Mucosa of gallbladder (tissue), 1 donor: ENCODE measurements at regions not wholly inside any gene's neighbourhood (a gene's known extent, or its start where the extent isn't known, plus 50 kb on each side); places are given as distances from the start of the nearest gene placed in this dataset.

Experiments used
- DNase-seq: peaks from one replicate; pipeline ENCODE4 v3.0.0-alpha.2; 2020; ENCODE audit warnings: low spot score
- donor health status: DM: no; HTN: no; CAD: no.

GRCh38 chr9:26313108-26313507 is 579.5 kb downstream of the CAAP1 start:
- no peak for DNase-seq

DNA sequence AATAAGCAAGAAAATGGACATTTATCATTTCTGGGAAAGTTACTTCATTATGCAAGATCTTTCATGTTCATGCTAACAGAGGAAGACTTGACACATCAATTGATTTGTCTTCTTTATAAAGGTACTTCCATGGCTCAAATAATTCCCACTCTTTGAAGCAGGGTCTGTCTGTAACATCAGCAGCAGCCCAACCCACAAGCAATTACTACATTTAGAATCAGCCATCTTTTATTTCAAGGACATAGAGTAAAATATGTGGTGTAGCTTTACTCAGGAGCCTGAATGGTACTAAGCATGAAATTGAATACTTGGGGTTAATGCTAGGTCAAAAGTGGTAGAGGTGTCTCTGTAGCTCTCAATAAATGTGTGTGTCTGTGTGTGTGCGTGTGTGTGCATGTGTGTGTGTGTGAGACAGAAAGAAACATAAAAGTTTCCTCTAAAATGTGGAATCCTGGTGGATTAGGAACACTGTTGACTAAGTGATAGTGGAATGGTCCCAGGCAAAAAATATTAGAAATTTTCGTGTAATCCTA is 581.1 kb downstream of the CAAP1 start:
- no peak for DNase-seq

DNA sequence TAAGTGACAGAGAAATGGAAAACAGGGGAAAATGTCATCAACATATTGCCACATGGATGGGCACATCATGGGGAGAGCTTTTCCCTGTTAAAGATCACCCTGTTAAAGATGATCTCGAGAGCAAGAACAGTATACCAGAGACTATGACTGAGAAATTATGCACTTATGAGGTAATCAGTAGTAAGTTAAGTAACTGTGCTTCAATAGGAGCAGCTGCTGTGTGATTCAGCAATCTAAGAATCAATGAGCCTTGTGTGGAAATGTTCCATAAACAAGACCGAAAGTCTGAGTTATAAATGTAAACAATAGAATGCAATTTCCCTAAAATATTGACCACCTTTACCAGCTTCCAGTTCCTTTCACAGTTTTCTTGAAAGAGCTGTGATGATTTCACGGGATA is 582.3 kb downstream of the CAAP1 start:
- DNase-seq = no peak

- DNase-seq = no peak
Observed at GRCh38 chr9:26308328-26308727, 584.3 kb downstream of the CAAP1 start.

DNA sequence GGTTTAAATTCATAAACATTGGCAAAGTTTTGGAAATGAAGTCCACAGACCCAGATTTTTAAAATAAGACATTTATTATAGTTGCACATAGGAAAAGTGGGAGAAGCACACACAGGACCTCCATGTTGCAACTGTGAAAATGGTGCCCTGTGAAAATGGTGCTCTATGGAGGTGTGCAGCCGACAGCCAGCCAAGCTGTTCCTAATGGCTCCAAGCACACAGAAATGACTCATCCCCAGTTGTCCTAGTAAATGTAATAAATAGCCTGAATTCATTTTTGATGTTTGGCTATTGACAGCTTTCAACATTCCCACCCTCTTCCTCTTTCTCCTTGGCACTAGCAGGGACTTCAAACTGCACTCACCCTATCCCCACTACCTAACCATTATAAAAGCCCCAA is 590.9 kb downstream of the CAAP1 start:
- no peak for DNase-seq

DNA sequence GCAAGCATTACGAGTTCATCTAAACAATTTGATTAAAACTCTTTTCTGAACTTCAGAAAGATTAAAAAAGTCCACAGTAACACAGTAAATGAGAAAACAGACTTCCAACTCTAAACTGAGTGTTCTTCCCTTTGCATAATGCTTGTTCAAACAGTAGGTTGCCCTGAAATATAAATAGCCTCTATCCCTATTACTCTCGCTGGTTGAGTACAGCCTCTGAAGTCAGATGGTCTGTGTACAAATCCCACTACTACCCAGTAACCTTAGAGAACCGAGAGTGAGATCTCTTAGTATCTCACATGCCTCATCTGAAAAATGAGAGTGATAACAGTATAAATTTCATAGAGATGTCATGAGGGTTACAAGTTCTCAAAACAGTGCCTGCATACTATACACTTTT is 591.6 kb downstream of the CAAP1 start:
- DNase-seq = no peak

- no peak for DNase-seq
Observed at GRCh38 chr9:26296910-26297572, 595.6 kb downstream of the CAAP1 start.

DNA sequence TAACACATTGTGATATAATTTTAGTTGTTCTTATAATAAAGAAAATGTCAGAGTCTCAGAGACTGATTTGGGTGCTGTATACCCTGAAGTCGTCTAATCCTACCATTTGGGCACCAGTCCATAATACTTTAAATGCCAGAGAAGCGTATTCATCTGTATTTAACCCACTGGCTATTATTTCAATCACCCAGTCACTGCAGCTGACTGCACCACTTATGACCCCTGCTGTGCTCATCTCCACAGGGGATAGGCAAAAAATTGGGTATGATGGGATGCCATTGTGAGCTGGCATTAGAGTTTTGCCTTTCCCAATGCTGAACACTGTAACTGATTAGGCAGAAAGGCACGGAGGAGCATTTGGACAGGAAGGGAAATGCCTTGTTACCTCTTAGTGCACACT is 599.7 kb downstream of the CAAP1 start:
- no peak for DNase-seq

GRCh38 chr9:26271495-26272122 is 593.4 kb upstream of the TUSC1 start:
- no peak for DNase-seq

DNA sequence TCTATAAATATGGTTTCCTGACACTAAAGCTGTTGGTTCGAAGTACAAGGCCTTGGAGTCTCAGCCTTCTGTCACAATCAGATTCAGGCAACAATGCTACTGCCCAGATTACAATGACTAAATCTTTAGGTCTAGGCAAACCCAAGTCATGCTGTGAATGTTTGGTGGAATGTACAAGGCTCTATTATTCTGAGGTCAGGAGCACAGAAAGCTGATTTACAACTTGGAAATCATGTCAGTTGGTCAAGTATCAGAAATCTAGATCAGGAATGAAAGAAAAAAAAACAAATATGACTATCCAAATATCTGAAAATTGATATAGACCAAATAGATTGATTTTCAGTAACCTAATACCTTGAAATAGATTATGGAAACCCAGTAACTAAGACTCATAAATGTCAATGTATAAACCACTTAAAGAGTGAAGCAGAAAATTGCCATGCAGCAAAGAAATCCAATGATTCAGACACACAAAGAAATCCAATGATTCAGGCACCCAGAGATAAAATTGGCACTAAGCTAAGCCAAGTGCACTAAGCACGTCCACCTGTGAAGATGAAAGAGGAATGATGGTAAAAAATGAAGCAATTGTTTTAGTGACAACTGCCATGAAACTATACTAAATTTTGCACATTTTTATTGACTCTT is 588.0 kb upstream of the TUSC1 start:
- DNase-seq = no peak

DNA sequence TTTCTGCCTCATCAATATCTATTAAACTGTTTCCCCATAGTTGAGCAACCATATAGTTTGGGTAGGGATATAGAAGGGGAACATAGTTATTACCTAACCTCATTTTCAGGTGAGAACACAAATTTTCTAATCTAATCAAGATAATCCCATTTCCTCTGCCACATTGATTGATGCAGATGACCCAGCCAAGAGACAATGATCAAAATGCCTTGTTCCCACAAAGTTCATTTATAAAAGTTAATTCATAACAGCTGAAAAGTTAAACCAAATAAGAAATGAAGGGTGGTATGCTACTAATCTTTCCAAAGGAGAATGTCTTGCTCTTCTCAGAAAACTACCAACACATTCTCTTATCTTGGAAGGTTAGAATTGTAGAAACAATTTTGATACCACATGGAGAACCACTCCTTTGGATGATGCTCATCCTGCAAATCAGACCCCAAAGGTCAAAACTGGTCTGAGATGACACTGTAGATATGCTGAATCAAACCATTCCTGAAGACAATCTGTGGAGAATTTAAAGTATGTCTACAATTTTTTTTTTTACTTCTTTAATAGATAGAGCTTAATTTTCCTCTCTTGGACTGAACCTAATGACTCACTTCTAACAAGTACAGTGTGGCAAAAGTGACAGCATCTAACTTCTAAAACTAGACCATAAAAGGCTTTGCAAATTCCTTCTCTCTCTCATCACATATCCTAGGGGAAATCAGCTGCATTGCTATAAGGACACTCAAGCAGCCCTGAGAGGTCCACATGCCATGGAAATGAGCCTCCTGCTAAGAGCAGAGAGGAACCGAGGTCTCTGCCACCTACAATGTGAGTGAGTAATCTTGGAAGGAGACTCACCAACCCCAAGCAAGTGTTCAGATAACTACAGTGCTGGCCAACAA is 586.7 kb upstream of the TUSC1 start:
- DNase-seq = no peak

- no peak for DNase-seq
Observed at GRCh38 chr9:26263478-26263877, 585.2 kb upstream of the TUSC1 start.

DNA sequence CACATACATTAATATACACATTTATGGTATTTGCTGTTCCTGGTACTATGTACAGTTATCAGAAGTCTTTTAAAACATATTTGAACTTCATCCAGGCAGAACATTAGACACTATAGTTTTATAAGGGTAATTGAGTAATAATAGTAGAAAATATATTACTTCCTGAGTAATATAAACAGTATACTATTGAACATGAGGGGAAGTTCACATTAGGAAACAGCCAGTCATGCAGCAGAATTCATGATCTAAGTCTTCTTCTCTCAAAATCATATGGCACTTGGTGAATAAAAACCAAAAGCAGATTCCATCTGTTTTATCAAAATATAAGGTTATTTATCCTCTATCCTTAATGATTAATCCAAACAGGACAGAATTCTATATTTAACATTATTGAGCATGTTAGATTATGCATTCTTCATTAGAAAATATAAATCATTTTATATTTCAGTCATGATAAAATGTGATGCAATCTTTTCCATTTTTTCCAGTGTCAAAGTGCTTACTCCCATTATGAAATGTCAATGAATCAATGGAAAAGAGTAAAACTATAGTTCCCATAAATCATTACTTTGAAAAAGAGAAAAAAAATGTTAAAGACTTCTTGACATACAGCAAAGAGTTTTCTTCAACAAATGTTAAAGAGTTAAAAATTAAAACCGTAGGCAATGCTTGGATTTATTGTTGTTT is 584.3 kb upstream of the TUSC1 start:
- no peak for DNase-seq

GRCh38 chr9:26261503-26262330 is 583.5 kb upstream of the TUSC1 start:
- no peak for DNase-seq

- DNase-seq = no peak
Observed at GRCh38 chr9:26260238-26260637, 582.0 kb upstream of the TUSC1 start.

- DNase-seq = no peak
Observed at GRCh38 chr9:26247861-26248260, 569.6 kb upstream of the TUSC1 start.

GRCh38 chr9:26244661-26245451 is 566.6 kb upstream of the TUSC1 start:
- DNase-seq = no peak

- no peak for DNase-seq
Observed at GRCh38 chr9:26243726-26244125, 565.5 kb upstream of the TUSC1 start.

- DNase-seq = no peak
Observed at GRCh38 chr9:26243029-26243697, 564.9 kb upstream of the TUSC1 start.
